A673 (cell line): ENCODE measurements at regions not wholly inside any gene's neighbourhood (a gene's known extent, or its start where the extent isn't known, plus 50 kb on each side); places are given as distances from the start of the nearest gene placed in this dataset.

ENCODE experiments used
- BruUV-seq: library from RNA; stranded (reverse); fragments of 400-500 nt; replicated peaks from 2 replicates; lab custom pipeline; 2021; lab: Mats Ljungman, UMichigan
- CTCF ChIA-PET: fragments of 300-600 bp; sonication (Branson Sonifier 250); formaldehyde crosslinking; loops from one replicate; lab custom pipeline; 2022; ENCODE audit warnings: antibody characterized with exemption; lab: Charles Lee
- POLR2A ChIA-PET: fragments of 300-600 bp; sonication (Branson Sonifier 250); formaldehyde crosslinking; loops from one replicate; lab custom pipeline; 2022; ENCODE audit warnings: antibody characterized with exemption; ENCODE audit not compliant: low non-redundant PET; lab: Charles Lee
- DNase-seq: peaks from one replicate; pipeline ENCODE4 v3.0.0-alpha.2; 2015; ENCODE audit warnings: low spot score
- H3K27ac ChIP-seq: fragments of 200-600 bp; sonication (generic); 2 replicates; pipeline ENCODE4 v1.5.1; 2016; ENCODE audit warnings: mixed run types, low read depth, mild to moderate bottlenecking, mixed read lengths, antibody characterized with exemption, low read length; ENCODE audit not compliant: poor library complexity, severe bottlenecking
- H3K27me3 ChIP-seq: fragments of 200-600 bp; sonication (generic); replicated peaks from 2 replicates; pipeline ENCODE4 v1.6.1; 2017; ENCODE audit warnings: mixed run types, low read depth, mild to moderate bottlenecking, mixed read lengths, antibody characterized with exemption, low read length; ENCODE audit not compliant: insufficient read depth, poor library complexity
- H3K36me3 ChIP-seq: fragments of 200-600 bp; sonication (generic); 2 replicates; pipeline ENCODE4 v1.6.1; 2016; ENCODE audit warnings: mixed run types, mild to moderate bottlenecking, mixed read lengths, antibody characterized with exemption, low read length; ENCODE audit not compliant: insufficient read depth, poor library complexity, severe bottlenecking
- H3K4me1 ChIP-seq: fragments of 200-600 bp; sonication (generic); 2 replicates; pipeline ENCODE4 v1.6.1; 2017; ENCODE audit warnings: mixed run types, mild to moderate bottlenecking, mixed read lengths, antibody characterized with exemption, low read length; ENCODE audit not compliant: insufficient read depth, poor library complexity, severe bottlenecking
- H3K4me3 ChIP-seq: fragments of 200-600 bp; sonication (generic); 2 replicates; pipeline ENCODE4 v1.5.1; 2016; ENCODE audit warnings: low read depth, mixed run types, mild to moderate bottlenecking, mixed read lengths, low read length; ENCODE audit not compliant: poor library complexity, severe bottlenecking
- H3K9me3 ChIP-seq: fragments of 200-600 bp; sonication (generic); 2 replicates; pipeline ENCODE4 v1.6.1; 2016; ENCODE audit warnings: mixed run types, low read depth, mild to moderate bottlenecking, mixed read lengths, antibody characterized with exemption, low read length; ENCODE audit not compliant: poor library complexity, severe bottlenecking
- EZH2 ChIP-seq: fragments of 200-600 bp; sonication (generic); IDR thresholded peaks from 2 replicates; pipeline ENCODE4 v1.6.1; 2017; ENCODE audit warnings: borderline replicate concordance, low read depth, mild to moderate bottlenecking, mixed read lengths, antibody characterized with exemption, low read length; ENCODE audit not compliant: poor library complexity, severe bottlenecking
- intact Hi-C: fragments of 100-400 bp; cut with micrococcal nuclease; formaldehyde crosslinking; loops from one replicate; pipeline ENCODE4 v1.10.0; 2022; ENCODE audit not compliant: unreplicated experiment
- TF ChIP-seq, protein P1 (sequence below): fragments of 300-800, 200-600 bp; sonication (generic); conservative IDR thresholded peaks from 2 replicates; pipeline ENCODE4 v1.5.1; 2017; ENCODE audit warnings: low read depth, mild to moderate bottlenecking, antibody characterized with exemption, low read length, moderate library complexity, mixed read lengths

DNA sequence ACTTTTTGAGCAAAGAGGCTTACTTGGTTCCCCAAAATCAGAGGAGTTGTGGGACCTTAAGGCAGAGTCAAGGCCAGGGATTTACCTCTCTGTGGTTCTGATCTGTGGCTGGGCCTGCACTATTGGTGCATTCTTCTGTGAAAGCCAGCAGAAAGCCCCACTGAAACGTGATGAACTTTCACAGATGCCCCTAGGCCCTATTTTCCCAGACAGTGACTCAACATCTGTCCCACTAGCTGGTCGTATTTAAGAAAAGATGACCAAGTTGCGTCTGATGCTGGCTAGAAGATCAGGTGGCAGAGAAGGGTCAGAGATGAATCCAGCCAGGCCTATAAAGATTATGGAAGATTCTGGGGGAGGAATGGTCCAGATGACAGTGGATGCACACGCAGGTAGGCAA lies 153.1 kb downstream of the ACTL7B start:
- H3K27me3 ChIP-seq, result no peaks in the 10 kb centered on the region
- intact Hi-C loops, result no loop called here
- H3K4me3 ChIP-seq, result no peak overlapping the region
- H3K9me3 ChIP-seq, result no peaks in the 10 kb centered on the region
- no peak for DNase-seq
- H3K36me3 ChIP-seq, result no peaks in the 10 kb centered on the region
- no peaks in the 10 kb centered on the region for H3K4me1 ChIP-seq
- CTCF ChIA-PET, result no interaction called here
- no peak overlapping the region for H3K27ac ChIP-seq
- no TSS peak for BruUV-seq
- POLR2A ChIA-PET, result no interaction called here
- TF ChIP-seq, protein P1, sequence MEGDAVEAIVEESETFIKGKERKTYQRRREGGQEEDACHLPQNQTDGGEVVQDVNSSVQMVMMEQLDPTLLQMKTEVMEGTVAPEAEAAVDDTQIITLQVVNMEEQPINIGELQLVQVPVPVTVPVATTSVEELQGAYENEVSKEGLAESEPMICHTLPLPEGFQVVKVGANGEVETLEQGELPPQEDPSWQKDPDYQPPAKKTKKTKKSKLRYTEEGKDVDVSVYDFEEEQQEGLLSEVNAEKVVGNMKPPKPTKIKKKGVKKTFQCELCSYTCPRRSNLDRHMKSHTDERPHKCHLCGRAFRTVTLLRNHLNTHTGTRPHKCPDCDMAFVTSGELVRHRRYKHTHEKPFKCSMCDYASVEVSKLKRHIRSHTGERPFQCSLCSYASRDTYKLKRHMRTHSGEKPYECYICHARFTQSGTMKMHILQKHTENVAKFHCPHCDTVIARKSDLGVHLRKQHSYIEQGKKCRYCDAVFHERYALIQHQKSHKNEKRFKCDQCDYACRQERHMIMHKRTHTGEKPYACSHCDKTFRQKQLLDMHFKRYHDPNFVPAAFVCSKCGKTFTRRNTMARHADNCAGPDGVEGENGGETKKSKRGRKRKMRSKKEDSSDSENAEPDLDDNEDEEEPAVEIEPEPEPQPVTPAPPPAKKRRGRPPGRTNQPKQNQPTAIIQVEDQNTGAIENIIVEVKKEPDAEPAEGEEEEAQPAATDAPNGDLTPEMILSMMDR, result no peak
- TF ChIP-seq EZH2, result no peak

DNA sequence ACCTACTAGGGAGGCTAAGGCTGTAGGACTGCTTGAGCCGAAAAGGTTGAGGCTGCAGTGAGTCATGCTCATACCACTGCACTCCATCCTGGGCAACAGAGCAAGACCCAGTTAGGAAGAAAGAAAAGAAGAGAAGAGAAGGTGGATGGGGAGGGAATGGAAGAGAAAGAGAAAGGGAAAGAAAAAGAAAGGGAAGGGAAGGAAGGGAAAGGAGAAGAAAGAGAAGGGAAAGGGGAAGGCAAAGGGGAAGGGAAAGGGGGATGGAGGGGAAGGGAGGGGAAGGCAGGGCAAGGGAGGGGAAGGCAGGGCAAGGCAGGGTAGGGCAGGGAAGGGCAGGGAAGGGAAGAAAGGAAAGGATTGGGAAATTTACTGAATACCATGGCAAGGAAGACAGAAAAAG lies 157.0 kb downstream of the ACTL7B start:
- ChIA-PET POLR2A (no interaction called here), CTCF (no interaction called here)
- intact Hi-C loops, result no loop called here
- BruUV-seq, result no TSS peak
- no peaks in the 10 kb centered on the region for H3K9me3 ChIP-seq
- H3K27me3 ChIP-seq, result no peaks in the 10 kb centered on the region
- TF ChIP-seq, protein P1, result no peak
- no peak for TF ChIP-seq EZH2
- H3K4me1 ChIP-seq, result no peaks in the 10 kb centered on the region
- H3K27ac ChIP-seq, result no peak overlapping the region
- DNase-seq, result no peak
- H3K4me3 ChIP-seq, result no peak overlapping the region
- H3K36me3 ChIP-seq, result no peaks in the 10 kb centered on the region

DNA sequence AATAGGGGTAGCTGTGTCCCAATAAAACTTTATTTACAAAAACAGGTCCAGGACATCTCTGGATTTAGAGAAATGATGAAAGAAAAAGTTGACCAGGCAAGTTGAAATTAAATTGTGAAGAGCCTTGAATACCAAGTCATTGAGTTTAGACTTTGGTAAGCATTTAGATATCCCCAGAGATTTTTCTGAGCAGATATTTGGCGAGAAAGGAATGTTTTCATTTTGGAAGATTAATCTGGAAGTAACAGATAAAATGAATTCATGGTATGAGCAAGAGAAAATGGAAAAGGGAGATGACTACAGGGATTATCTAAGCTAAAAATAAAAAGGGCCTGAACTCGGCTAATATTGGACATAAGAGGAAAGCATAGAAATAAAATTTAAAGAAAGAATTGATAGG lies 157.6 kb downstream of the ACTL7B start:
- Histone ChIP-seq H3K9me3 (no peaks in the 10 kb centered on the region), H3K4me1 (no peaks in the 10 kb centered on the region), H3K27me3 (no peaks in the 10 kb centered on the region), H3K27ac (no peak overlapping the region), H3K36me3 (no peaks in the 10 kb centered on the region), H3K4me3 (no peak overlapping the region)
- CTCF ChIA-PET, result no interaction called here
- intact Hi-C loops, result no loop called here
- TF ChIP-seq, protein P1, result no peak
- TF ChIP-seq EZH2, result no peak
- DNase-seq, result no peak
- POLR2A ChIA-PET, result no interaction called here
- no TSS peak for BruUV-seq
